ENCODE measurements at regions not wholly inside any gene's neighbourhood (a gene's known extent, or its start where the extent isn't known, plus 50 kb on each side); places are given as distances from the start of the nearest gene placed in this dataset.

DNA sequence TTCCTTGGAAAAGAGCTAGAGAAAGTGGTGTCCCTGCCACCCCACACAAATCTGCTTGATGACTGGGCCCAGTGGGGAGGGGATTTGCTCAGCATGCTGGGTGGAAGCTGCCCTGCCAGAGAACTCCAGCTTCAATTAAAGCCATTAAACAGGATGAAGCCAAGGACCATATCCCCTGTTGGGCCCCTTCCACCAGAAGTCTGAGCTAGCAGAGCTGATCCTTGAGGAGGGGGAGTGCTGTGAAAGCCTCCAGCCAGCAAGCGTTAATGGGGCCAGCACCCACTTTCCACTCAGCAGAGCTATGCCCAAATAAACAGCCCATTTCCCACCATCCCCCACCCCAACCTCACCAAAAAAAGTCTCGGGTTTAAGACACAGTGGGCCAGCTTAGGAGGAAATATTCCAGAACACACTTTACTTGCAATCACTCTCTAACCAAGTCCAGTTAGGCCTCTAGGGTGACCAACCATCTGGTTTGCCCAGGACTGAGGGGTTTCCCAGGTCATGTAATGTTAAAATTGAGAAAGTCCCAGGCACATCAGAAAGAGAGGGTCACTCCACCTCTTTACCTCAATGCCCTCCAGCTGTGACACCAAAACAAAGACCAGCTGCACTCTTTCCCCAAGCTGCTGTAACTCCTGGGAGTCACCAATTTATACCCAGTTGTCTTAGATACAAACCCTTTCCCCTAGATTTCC lies 132.3 kb downstream of the FOXI3 start:
- H3K27ac ChIP-seq (replicated peaks) = no peak overlapping the region
- no peak overlapping the region for H3K4me3 ChIP-seq (replicated peaks; ENCODE audit: insufficient read depth, low read length)
- H3K27me3 ChIP-seq (ENCODE audit: insufficient read depth, poor library complexity, severe bottlenecking) = no peaks in the 10 kb centered on the region
- DNase-seq (ENCODE audit: low read depth in 1 of 2, low spot score in 1 of 2) = no peak
- TF ChIP-seq, protein P1, sequence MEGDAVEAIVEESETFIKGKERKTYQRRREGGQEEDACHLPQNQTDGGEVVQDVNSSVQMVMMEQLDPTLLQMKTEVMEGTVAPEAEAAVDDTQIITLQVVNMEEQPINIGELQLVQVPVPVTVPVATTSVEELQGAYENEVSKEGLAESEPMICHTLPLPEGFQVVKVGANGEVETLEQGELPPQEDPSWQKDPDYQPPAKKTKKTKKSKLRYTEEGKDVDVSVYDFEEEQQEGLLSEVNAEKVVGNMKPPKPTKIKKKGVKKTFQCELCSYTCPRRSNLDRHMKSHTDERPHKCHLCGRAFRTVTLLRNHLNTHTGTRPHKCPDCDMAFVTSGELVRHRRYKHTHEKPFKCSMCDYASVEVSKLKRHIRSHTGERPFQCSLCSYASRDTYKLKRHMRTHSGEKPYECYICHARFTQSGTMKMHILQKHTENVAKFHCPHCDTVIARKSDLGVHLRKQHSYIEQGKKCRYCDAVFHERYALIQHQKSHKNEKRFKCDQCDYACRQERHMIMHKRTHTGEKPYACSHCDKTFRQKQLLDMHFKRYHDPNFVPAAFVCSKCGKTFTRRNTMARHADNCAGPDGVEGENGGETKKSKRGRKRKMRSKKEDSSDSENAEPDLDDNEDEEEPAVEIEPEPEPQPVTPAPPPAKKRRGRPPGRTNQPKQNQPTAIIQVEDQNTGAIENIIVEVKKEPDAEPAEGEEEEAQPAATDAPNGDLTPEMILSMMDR (IDR thresholded peaks at IDR 0.05; ENCODE audit: insufficient read depth, low read length) = no peak
- TF ChIP-seq POLR2AphosphoS5 (IDR thresholded peaks at IDR 0.05; ENCODE audit: low read depth) = no peak
- no peak for TF ChIP-seq SPI1 (IDR thresholded peaks at IDR 0.05; ENCODE audit: borderline replicate concordance, low read depth)
- TF ChIP-seq GABPA (IDR thresholded peaks at IDR 0.05; ENCODE audit: low read depth) = no peak
- TF ChIP-seq, protein P2, sequence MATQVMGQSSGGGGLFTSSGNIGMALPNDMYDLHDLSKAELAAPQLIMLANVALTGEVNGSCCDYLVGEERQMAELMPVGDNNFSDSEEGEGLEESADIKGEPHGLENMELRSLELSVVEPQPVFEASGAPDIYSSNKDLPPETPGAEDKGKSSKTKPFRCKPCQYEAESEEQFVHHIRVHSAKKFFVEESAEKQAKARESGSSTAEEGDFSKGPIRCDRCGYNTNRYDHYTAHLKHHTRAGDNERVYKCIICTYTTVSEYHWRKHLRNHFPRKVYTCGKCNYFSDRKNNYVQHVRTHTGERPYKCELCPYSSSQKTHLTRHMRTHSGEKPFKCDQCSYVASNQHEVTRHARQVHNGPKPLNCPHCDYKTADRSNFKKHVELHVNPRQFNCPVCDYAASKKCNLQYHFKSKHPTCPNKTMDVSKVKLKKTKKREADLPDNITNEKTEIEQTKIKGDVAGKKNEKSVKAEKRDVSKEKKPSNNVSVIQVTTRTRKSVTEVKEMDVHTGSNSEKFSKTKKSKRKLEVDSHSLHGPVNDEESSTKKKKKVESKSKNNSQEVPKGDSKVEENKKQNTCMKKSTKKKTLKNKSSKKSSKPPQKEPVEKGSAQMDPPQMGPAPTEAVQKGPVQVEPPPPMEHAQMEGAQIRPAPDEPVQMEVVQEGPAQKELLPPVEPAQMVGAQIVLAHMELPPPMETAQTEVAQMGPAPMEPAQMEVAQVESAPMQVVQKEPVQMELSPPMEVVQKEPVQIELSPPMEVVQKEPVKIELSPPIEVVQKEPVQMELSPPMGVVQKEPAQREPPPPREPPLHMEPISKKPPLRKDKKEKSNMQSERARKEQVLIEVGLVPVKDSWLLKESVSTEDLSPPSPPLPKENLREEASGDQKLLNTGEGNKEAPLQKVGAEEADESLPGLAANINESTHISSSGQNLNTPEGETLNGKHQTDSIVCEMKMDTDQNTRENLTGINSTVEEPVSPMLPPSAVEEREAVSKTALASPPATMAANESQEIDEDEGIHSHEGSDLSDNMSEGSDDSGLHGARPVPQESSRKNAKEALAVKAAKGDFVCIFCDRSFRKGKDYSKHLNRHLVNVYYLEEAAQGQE (IDR thresholded peaks at IDR 0.05; ENCODE audit: insufficient replicate concordance, low read depth) = no peak

GRCh38 chr2:88318956-88319330 lies 133.6 kb downstream of the FOXI3 start:
- TF ChIP-seq, protein P1 (IDR thresholded peaks at IDR 0.05; ENCODE audit: insufficient read depth, low read length) = no peak
- TF ChIP-seq SPI1 (IDR thresholded peaks at IDR 0.05; ENCODE audit: borderline replicate concordance, low read depth) = no peak
- no peak for TF ChIP-seq GABPA (IDR thresholded peaks at IDR 0.05; ENCODE audit: low read depth)
- TF ChIP-seq, protein P2 (IDR thresholded peaks at IDR 0.05; ENCODE audit: insufficient replicate concordance, low read depth) = no peak
- Histone ChIP-seq H3K4me3 (replicated peaks; ENCODE audit: insufficient read depth, low read length) (no peak overlapping the region), H3K27me3 (ENCODE audit: insufficient read depth, poor library complexity, severe bottlenecking) (no peaks in the 10 kb centered on the region), H3K27ac (replicated peaks) (no peak overlapping the region)
- DNase-seq (ENCODE audit: low read depth in 1 of 2, low spot score in 1 of 2) = no peak

DNA sequence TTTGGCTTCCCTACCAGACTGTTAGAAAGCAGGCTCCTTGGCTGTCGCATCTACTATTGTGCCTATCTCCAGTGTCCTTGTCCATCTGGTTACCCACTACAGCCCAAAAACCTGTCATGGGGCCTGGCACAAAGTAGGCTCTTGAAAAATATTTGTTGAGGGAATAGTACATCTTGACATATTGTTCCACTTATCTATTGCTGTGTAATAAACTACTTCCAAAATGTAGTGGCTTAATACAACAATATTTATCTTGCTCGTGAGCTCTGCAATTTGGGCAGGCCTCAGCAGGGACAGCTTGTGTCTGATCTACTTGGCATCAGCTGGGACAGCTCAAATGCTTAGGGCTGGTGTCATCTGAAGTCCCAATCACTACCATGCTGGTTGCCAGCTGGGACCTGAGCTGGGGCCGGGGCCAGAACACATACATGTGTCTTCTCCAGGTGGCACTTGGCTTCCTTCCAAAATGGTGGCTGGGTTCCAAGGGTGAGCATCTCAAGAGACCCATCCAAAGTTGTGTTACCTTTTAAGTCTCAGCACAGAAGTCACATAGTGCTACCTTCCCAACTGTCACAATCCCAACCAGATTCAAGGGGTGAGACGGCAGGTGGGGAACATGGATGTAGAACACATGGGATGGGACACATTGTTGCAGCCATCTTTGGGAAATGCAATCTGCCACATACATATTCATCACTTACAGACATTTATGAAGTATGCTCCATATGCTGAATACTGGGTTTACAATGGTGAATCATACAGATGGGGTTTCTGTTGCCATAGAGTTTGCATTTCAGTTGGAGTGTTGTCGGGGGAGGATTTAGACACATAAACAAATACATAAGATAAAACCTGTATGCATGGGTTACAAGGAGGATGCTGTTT lies 134.2 kb downstream of the FOXI3 start:
- H3K4me3 ChIP-seq (replicated peaks; ENCODE audit: insufficient read depth, low read length) = no peak overlapping the region
- no peaks in the 10 kb centered on the region for H3K27me3 ChIP-seq (ENCODE audit: insufficient read depth, poor library complexity, severe bottlenecking)
- no peak overlapping the region for H3K27ac ChIP-seq (replicated peaks)
- no peak for TF ChIP-seq GABPA (IDR thresholded peaks at IDR 0.05; ENCODE audit: low read depth)
- TF ChIP-seq POLR2AphosphoS5 (IDR thresholded peaks at IDR 0.05; ENCODE audit: low read depth) = no peak
- no peak for TF ChIP-seq SPI1 (IDR thresholded peaks at IDR 0.05; ENCODE audit: borderline replicate concordance, low read depth)
- TF ChIP-seq, protein P1 (IDR thresholded peaks at IDR 0.05; ENCODE audit: insufficient read depth, low read length) = no peak
- TF ChIP-seq, protein P2 (IDR thresholded peaks at IDR 0.05; ENCODE audit: insufficient replicate concordance, low read depth) = no peak
- no peak for DNase-seq (ENCODE audit: low read depth in 1 of 2, low spot score in 1 of 2)

Data from HL-60 (cell line).